Body of pancreas (tissue), 4 donors: ENCODE measurements at regions not wholly inside any gene's neighbourhood (a gene's known extent, or its start where the extent isn't known, plus 50 kb on each side); places are given as distances from the start of the nearest gene placed in this dataset.

ENCODE experiments used
- CTCF ChIP-seq, 7 experiments: fragments of 450-650 bp in 4 of 7; fragments of 200-600 bp in 3 of 7; sonication (generic) in 3 of 7; IDR thresholded peaks; one replicate each; pipeline ENCODE4 v1.5.1; 2016 to 2019; ENCODE audit warnings: antibody characterized with exemption in 7 of 7
- POLR2A ChIP-seq, 3 donors: fragments of 450-650 bp; IDR thresholded peaks; one replicate each; pipeline ENCODE4 v1.6.1; 2016; ENCODE audit warnings: antibody characterized with exemption in 3 of 3, mild to moderate bottlenecking in 2 of 3

GRCh38 chr9:15059003-15059402, 148.8 kb upstream of the FREM1 start:
- no peak for TF ChIP-seq POLR2A (IDR thresholded peaks at IDR 0.05)
- TF ChIP-seq CTCF (IDR thresholded peaks at IDR 0.05): no peak
